ENCODE measurements at regions not wholly inside any gene's neighbourhood (a gene's known extent, or its start where the extent isn't known, plus 50 kb on each side); places are given as distances from the start of the nearest gene placed in this dataset.

GRCh38 chr5:7246287-7246686, 149.7 kb upstream of the ADCY2 start:
- TF ChIP-seq CTCF (IDR thresholded peaks at IDR 0.05; ENCODE audit: extremely low read depth, low read depth, low read length): no peak
- no peaks in the 10 kb centered on the region for H3K4me1 ChIP-seq (ENCODE audit: insufficient read depth, low read length)
- H3K27ac ChIP-seq (ENCODE audit: low read depth, low read length): no peak overlapping the region
- no peaks in the 10 kb centered on the region for H3K36me3 ChIP-seq (ENCODE audit: insufficient read depth, low read length)
- no peaks in the 10 kb centered on the region for H3K79me2 ChIP-seq (ENCODE audit: insufficient read depth, low read length)
- H2AFZ ChIP-seq (ENCODE audit: low read length): no peak overlapping the region
- no peak overlapping the region for H3K4me3 ChIP-seq (ENCODE audit: insufficient read depth, low read length)
- H4K20me1 ChIP-seq (ENCODE audit: insufficient read depth, low read length): no peaks in the 10 kb centered on the region
- no peaks in the 10 kb centered on the region for H3K27me3 ChIP-seq (ENCODE audit: insufficient read depth, low read length)
- no peak for DNase-seq (ENCODE audit: insufficient read length, low spot score, missing footprints)
- H3K4me2 ChIP-seq (ENCODE audit: insufficient read depth, low read length): no peak overlapping the region
- H3K9me3 ChIP-seq (ENCODE audit: low read depth, low read length): no peaks in the 10 kb centered on the region

DNA sequence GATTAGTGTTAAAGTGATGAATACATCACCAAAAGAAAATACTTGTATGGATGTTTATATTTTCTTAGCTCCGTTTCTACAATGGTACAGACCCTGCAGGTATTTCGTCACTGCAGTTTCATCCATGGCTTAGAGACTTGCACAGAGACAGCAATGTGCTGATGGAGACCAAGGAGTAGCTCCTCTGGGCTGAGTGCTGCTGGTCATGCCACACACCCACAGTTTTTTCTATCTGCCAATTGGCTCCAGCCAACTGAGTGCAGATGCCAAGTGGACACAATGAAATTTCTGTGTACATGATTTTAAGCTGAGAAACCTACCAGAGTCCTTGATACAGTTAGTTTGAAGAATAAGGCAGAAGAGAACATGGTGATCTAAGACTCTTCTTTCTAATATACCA, 145.9 kb upstream of the ADCY2 start:
- Histone ChIP-seq H3K9me3 (ENCODE audit: low read depth, low read length) (no peaks in the 10 kb centered on the region), H3K4me3 (ENCODE audit: insufficient read depth, low read length) (no peak overlapping the region), H3K4me2 (ENCODE audit: insufficient read depth, low read length) (no peak overlapping the region), H4K20me1 (ENCODE audit: insufficient read depth, low read length) (no peaks in the 10 kb centered on the region), H3K4me1 (ENCODE audit: insufficient read depth, low read length) (no peaks in the 10 kb centered on the region), H3K27me3 (ENCODE audit: insufficient read depth, low read length) (no peaks in the 10 kb centered on the region), H3K79me2 (ENCODE audit: insufficient read depth, low read length) (no peaks in the 10 kb centered on the region), H2AFZ (ENCODE audit: low read length) (no peak overlapping the region), H3K36me3 (ENCODE audit: insufficient read depth, low read length) (no peaks in the 10 kb centered on the region), H3K27ac (ENCODE audit: low read depth, low read length) (no peak overlapping the region)
- no peak for TF ChIP-seq CTCF (IDR thresholded peaks at IDR 0.05; ENCODE audit: extremely low read depth, low read depth, low read length)
- DNase-seq (ENCODE audit: insufficient read length, low spot score, missing footprints): no peak

DNA sequence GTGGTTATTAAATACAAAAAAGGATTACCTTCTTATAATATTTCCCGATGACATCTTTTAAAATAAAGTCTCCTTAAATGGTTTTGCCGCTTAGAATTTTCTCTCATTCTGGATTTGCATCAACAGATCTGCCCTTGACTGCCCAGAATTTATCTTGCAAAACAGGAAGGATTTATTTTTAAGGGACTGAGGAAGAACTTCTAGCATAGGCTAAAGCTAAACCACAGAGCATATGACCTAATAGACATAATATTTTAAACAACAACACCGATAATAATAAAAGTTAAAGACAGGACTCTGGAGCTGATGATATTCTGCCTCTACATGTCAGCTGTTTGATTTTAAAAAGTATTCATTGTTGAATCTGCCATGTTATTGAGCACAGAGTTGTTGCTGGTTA, 145.3 kb upstream of the ADCY2 start:
- Histone ChIP-seq H3K27ac (ENCODE audit: low read depth, low read length) (no peak overlapping the region), H4K20me1 (ENCODE audit: insufficient read depth, low read length) (no peaks in the 10 kb centered on the region), H3K79me2 (ENCODE audit: insufficient read depth, low read length) (no peaks in the 10 kb centered on the region), H3K36me3 (ENCODE audit: insufficient read depth, low read length) (no peaks in the 10 kb centered on the region), H3K27me3 (ENCODE audit: insufficient read depth, low read length) (no peaks in the 10 kb centered on the region), H3K9me3 (ENCODE audit: low read depth, low read length) (no peaks in the 10 kb centered on the region), H3K4me2 (ENCODE audit: insufficient read depth, low read length) (no peak overlapping the region), H3K4me1 (ENCODE audit: insufficient read depth, low read length) (no peaks in the 10 kb centered on the region), H2AFZ (ENCODE audit: low read length) (no peak overlapping the region), H3K4me3 (ENCODE audit: insufficient read depth, low read length) (no peak overlapping the region)
- no peak for TF ChIP-seq CTCF (IDR thresholded peaks at IDR 0.05; ENCODE audit: extremely low read depth, low read depth, low read length)
- DNase-seq (ENCODE audit: insufficient read length, low spot score, missing footprints): no peak

DNA sequence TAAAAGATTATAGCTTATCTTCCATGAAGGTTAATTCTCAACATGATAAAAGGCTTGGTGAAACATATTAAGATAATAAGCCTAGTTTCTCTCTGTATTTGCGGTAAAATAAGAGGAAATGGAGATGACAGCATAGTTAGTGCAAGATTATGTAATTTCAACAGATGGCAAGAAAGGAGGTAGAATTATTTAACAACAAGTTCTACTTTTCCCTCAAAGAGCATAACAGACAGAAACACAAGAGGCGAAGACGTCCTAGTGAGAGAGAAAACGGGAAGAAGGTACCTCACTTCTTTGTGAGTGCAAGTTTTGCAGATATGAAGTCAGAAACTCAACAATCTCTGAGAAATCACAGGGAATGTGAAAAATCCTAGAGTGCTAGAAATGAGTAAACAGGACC, 144.8 kb upstream of the ADCY2 start:
- Histone ChIP-seq H2AFZ (ENCODE audit: low read length) (no peak overlapping the region), H4K20me1 (ENCODE audit: insufficient read depth, low read length) (no peaks in the 10 kb centered on the region), H3K27ac (ENCODE audit: low read depth, low read length) (no peak overlapping the region), H3K79me2 (ENCODE audit: insufficient read depth, low read length) (no peaks in the 10 kb centered on the region), H3K4me1 (ENCODE audit: insufficient read depth, low read length) (no peaks in the 10 kb centered on the region), H3K9me3 (ENCODE audit: low read depth, low read length) (no peaks in the 10 kb centered on the region), H3K4me3 (ENCODE audit: insufficient read depth, low read length) (no peak overlapping the region), H3K4me2 (ENCODE audit: insufficient read depth, low read length) (no peak overlapping the region), H3K36me3 (ENCODE audit: insufficient read depth, low read length) (no peaks in the 10 kb centered on the region), H3K27me3 (ENCODE audit: insufficient read depth, low read length) (no peaks in the 10 kb centered on the region)
- TF ChIP-seq CTCF (IDR thresholded peaks at IDR 0.05; ENCODE audit: extremely low read depth, low read depth, low read length): no peak
- no peak for DNase-seq (ENCODE audit: insufficient read length, low spot score, missing footprints)
